NCI-H748 (cell line): ENCODE measurements at regions not wholly inside any gene's neighbourhood (a gene's known extent, or its start where the extent isn't known, plus 50 kb on each side); places are given as distances from the start of the nearest gene placed in this dataset.

Source experiments
- DNase-seq: peaks from one replicate; lab custom pipeline; 2025; ENCODE audit not compliant: unreplicated experiment; lab: John Stamatoyannopoulos, UW

DNA sequence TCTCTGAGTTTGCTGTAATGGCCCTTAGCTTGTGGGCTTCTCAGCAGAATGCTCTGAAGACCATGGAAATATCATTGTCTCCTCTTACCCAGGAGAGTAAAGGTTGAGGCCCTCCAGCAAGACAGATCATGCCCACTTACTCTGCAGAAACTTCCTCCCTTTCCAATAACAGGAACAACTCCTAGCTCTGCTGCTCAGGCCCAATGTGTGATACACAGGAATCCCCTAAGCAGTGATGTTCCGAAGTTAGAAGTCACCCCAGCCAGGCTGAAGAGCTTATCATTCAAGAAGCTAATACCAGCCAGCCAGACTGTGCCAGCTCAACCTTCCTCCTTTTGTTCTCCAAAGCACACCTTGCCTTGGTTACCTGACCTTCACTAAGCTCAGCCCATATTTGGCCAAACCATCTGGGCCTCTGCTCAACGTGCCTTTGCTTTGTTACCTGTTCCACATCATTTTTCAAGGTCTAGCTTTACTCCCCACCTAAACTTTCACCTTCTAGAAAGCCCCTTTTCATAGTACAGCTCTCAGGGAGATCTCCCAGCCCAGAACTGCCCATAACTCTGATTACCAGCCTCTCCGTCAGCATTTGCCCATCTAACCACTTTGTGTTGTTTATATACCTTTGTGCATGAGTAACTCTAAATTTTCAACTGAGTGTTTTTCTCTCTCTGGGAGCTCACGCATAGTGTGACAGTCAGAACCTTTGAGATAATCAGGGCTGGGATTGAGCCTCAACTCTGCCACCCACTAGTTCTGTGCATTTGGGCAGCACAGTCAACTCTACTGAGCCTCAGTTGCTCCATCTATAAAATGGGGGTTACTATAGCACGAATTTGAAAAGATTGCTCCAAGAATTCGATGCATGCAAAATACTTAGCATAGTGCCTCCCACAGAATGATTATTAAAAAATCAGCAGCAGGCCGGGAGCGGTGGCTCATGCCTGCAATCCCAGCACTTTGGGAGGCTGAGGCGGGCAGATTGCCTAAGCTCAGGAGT is 107.6 kb upstream of the CPEB4 start:
- DNase-seq: no peak

DNA sequence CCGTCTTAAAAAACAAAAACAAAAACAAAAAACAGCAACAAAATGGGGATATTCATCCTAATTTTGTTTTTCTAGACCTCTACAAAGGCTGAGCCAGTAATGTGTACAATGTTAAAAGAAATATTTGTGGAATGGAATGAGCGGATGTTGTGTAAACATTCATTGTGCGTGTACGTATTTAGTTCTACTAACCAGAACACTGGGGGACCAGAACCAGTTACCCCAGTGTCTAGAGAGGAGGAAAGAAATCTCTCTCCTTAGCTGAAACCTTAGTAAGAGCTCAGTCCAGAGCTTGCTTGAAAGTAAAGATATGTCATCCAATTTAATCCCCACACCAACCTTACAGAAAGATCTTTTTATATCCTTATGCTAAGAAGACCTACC is 106.7 kb upstream of the CPEB4 start:
- DNase-seq: no peak

DNA sequence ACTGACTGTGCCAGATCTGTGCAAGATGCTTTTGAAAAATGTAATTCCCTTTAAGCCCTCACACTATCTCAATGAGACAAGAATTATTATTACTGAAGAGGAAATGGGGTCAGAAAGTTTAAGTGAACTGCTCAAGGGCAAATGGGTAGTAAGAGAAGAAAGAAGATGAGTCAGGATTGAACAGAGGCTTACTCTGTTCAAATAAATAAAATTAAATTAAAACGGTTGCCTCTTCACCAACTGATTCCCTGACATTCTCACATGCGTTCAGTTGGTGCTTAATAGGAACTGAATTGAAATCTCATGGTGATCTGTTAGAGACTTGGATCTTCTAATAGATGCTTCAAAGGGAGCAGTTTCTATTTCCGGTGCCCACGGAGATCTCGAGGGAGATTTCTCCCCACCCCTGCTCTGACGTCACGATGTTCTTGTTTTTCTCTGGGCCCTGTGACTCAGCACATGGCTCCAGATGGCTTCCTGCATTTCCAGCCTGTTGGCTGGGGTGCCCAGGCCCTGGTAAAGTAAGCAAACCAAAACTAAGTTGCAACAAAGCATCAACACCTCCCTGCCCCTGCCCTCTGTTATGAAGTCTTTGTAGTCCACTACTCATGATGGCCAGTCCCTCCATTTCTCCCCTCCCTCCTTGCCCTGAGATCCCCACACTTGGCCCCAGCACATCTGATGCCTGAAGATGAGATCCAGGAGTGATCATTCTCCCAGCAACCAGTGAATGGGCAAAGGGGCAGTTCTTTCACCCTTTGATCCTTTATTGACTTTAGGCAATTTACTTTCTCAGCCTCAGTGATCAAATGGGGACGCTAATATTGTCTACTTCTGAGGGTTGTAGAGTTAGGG is 106.1 kb upstream of the CPEB4 start:
- no peak for DNase-seq

DNA sequence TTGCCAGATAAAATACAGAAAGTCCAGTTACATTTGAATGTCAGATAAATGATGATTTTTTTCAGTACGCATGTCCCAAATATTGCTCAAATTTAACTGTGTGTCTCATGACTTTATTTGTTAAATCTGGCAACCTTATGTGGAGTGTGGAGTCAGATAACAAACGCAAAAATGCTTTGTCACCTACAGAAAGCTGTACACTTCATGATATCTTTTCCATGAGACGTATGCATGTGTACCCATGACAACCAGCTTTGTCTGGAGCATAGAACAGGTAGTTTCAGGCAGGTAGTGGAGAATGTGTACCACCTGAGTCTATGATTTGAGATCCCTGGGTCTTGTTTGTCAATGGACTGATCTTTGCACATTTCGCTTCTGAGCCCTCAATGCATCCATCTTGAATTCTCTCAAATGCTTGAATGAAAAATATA is 105.5 kb upstream of the CPEB4 start:
- DNase-seq: peak; percentile 70

DNA sequence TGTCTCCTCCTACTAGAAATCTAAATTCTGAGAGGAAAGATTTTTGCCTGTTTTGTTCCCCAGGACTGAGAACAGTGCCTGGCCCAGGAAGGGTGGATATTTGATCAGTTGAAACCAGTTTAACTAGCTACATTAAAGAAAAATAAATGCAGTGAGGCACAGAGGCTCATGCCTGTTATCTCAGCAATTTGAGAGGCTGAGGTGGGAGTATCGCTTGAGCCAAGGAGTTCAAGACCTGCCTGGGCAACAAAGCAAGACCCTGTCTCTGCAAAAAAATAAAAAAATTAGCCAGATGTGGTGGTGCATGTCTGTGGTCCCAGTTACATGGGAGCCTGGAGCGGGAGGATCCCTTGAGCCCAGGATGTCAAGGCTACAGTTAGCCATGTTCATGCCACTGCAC is 104.8 kb upstream of the CPEB4 start:
- no peak for DNase-seq

DNA sequence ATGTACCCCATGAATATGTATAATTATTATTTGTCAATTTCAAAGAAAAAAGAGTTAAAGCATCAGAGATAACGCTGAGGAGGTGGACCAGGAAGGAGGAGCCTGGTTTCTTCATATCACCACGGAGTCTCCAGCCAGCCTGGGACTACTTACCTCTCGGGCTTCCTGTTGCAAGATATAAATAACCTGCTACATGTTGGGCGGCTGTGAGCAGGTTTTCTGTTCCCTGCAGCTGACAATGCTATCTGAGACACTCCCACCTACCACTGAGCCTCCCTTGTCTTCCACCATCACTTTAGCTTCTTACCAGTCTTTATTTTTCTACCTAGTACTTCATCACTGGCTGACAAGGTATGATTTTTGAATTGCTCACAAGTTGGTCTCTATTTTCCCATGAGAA is 102.7 kb upstream of the CPEB4 start:
- DNase-seq: peak; percentile 59

DNA sequence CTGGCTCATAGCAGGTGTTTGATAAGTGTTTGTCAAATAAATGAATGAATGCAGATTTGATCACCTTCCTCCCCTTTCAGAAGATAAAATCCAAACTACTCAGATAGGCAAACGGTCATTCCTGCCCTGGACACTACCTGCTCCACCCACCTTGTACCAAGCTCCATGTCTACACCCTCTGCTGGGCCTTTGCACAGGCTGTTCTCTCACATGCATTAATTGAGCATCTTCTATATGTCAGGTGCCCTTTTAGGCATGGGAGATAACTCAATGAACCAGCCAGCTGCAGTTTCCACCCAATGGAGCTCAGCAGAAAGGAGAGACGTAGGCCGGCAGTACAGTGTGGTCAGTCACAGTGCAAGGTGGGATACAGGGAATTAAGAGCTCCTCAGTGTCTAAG is 102.3 kb upstream of the CPEB4 start:
- DNase-seq: peak; percentile 68

DNA sequence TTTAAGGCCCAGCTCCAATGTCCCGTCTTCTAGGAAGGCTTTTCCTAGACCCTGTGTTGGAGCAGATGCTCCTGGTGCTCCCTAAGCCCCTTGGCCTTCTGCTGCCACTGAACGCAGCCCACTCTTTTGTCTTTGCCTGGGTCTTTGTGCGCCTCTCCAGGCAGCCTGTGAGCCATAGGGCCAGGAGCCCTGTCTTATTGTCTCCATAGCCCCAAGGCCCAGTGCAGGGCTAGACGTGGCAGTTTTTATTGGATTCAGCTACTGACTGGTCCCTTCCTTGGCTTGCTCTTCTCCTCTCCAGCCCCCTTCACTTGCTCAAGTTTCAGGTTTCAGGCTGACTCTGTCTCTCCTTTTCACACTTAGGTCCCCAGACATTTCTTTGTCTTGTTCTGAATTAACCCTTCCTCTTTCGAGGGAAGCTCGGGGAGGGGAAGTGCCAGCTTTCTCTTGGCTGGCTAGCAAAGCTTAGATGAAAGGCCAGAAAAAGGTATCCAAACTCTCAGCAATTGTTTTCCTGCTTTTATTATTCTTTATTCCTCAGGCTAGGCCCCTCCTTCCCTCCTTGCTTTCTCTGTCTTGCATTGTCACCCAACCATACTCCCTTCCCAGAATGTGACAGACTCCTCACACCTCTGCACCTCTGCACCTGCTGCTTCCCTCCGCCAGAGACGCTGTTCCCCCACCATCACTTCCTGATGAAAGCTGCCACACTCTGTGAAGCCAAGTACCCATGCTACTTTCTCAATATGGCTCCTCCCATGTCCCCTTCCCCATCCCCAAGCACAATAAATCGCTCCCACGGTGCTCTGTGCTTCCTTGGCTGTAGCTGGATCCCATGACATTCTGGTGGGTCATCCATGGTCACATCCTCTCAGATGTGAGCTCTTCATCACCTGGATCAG is 101.6 kb upstream of the CPEB4 start:
- DNase-seq: no peak

DNA sequence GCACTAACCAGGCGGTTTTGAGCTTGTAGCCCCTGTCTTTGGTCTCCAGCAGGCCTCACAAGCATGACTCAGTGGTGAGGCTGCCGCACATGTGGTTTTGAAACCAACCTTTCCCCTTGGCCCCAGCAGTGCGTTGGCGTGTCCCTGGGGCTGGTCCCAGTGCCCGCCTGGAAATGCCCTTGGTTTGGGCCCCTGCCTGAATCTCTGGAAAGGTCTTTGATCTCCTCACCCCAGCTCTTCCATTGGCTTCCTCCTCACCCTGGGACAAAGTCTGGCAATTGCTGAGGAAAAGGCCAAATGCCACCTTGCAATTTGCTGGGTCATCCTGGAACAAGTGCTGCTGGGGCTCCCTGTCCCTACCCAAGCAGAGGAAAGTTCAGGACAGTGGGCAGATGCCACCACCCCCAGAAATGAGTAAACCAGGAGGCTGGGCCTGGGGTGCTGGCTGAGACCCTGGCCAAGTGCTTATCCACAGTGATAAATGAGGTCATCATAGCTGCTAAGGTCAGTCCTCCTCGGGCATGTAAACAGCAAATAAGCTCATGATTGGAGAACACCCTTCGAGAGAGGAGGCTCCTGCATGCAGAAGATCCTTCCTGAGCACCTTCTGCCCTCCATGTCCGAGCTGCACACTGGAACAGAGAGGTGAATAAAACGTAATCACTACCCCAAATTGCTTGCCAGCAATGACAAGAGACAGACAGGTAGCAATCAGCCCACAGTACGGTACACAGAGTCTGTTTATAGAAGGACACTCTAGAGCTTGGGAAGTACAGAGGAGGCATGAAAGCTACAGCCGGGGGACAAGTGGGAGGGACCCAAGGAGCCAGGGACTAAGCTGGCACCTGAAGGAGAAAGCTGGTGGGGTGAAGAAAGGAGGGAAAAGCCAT is 98.9 kb upstream of the CPEB4 start:
- no peak for DNase-seq

DNA sequence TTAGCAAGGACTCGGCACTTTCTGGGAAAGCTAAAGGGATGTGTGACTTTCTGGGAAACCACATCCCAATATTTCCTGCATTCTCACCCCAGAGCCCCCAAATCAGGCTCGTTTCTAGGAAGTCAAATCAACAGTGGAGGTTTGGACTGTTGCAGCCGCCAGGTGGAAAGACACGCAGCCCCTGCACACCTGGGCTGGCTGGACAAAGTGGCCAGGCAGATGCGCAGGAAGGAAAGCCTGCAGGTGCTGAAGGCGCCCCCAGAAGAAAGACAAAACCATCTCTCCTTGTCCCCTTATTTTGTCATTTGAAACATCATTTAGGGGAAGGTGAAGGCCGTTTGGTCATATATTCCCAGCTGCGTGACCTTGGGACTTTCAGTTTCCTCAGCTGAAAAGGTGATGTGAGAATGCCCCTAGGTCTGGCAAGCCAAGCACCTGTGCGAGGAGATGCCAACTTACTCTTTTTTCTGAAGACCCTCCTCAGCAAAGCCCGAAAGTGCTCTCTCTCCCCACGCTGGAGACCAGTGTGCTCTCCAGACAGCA is 97.9 kb upstream of the CPEB4 start:
- DNase-seq: no peak

DNA sequence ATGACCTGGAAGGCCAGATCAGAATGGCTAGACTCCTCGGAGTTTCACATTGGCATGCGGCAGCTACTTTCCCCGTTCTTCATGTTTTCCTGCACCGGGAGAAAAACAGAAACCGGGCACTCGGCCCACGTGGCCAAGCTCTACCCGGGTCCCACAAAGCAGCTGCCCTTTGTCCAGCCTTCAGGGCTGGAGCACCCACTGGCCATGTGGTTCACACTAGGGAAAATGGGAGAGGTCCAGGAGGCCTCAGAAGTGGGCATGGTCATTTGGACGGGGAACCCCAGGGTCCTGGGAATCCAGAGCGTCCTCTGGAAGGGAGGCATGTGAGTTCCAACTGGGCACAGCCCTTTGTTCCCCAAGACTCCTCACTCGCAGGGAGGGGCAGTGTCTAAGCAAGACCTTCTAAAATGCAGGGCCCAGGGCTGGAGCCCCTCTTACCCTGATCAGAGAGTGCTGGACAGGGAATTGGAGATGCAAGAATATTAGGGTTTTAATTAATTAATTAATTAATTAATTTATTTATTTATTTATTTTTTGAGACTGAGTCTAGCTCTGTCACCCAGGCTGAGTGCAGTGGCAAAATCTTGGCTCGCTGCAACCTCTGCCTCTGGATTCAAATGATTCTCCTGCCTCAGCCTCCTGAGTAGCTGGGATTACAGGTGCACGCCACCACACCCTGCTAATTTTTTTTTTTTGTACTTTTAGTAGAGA is 97.2 kb upstream of the CPEB4 start:
- no peak for DNase-seq

DNA sequence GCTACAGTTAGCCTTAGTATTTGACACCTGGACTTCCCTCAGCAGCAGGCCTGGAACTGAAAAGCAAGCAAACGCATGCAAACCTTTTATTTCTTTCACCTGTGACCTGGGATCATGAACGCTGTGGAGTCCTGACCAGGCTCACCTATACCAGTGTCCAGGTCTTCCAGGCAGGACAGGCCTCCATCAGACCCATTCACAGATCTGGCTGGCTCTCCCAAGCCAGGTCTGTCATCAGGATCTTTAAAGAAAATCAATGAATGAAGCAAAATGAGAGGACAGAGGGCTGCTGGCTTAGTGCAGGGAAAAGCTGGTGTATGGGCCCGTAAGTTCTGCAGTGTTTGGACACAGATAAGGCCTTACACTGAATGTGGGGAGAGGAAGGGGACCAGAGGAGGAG is 96.3 kb upstream of the CPEB4 start:
- DNase-seq: no peak

DNA sequence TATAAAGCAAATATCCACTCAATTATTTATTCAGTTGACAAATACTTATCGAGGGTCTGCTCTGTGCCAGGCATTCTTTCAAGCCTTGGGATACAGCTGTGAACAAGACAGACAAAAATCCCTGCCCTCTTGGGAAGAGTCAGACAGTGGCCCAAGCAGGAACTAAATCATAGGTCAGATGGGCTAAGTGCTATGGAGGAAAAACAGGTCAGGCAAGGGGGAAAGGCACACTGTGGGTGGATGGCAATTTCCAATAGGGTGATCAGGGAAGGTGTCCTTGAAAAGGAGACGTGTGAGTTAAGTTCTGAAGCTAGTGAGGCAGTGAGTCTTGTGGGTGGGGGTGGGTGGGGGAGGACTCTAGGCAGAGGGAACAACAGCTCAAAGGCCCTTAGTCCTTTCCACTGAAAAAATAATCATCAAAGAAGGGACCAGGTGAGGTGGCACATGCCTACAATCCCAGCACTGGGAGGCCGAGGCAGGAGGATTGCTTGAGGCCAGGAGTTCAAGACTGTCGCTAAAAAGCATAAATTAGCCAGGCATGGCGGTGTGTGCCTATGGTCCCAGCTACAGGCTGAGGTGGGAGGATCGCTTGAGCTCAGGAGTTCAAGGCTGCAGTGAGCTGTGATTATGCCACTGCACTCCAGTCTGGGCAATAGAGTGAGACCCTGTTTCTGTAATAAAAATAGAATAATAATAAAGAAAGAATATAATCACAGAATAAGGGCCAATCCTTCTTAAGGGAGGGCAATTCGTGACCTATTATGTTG is 95.2 kb upstream of the CPEB4 start:
- DNase-seq: no peak

DNA sequence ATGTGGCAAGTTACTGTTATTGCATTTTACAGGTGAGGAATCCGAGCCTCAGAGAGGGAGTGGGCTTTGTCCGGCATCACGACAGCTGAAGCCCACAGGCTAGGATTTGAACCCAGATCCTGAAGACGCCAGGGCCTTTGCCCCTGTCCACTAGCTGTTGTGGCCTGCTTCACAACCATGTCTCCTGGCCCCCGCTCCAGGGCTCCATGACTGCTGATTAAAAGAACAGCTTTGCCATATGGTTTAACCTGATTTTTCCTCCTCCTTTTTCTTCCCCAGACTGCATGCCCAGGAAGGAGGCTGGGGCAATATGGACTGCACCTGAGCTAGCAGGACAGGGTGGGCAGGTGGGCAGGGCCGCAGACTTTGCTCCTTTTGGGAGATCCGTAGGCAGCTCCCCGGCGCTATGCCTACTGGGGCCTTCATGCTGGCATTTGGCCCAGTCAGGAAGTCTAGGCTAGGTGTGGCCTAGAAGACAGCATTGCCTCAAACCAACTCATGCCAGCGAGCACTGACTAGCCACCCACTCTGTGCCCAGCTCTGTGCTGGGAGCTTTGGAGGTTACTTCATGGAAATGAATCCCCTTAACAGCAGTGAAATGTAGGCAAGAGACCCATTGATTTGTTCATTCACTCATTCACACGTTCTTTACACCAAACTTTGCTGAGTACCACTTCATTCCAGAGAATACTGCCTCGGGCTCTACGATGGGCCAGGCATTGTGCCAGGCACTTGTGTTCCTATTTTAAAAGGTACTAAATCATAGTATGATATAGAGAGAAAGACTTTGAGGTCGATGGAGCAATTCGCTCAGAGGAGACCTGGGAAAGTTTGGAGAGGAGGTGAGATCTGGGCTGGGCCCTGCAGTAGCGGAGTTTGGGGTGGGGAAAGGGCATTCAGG is 94.3 kb upstream of the CPEB4 start:
- no peak for DNase-seq

DNA sequence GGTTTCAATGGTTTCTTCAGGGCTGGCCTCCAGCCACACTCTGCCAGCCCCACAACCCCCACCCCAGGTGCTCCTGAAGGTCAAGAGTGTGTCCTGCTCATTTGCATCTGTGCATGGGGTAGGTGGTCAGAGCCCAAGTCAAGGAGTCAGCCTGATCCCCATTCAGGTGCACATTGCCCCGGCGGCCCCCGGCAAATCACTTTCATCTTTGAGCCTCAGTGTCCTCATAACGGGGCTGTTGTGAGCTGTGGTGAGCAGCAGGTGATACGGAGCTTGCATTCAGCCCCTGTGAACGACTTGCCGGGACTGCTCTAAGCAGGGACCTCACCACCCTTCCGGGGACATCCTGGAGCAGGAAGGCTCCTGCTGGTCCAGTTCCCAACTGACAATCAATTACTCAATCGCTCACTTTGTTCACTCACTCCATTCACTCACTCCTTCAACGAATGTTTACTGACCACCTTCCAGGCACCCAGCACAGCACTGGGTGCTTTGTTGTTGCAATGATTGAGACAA is 93.2 kb upstream of the CPEB4 start:
- no peak for DNase-seq

DNA sequence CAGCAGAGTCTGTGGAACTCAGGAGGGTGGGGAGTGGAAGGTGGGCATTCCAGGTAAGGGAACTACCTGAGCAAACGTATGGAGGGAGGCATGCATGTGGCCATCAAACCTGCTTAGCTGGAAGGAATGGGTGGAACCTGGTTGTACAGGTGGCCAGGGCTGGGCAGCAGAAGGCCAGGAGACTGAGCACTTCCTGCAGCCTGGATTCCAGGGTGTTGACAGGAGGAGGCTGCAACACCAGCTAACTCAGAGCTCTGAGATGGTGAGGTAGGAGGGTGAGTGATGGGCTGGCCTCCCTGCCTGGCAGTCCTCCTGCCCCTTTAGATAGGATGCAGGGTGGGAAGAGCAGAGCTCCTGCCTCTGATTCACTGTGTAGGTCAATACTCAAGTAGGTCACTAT is 92.5 kb upstream of the CPEB4 start:
- no peak for DNase-seq
